ENCODE measurements at regions not wholly inside any gene's neighbourhood (a gene's known extent, or its start where the extent isn't known, plus 50 kb on each side); places are given as distances from the start of the nearest gene placed in this dataset.

DNA sequence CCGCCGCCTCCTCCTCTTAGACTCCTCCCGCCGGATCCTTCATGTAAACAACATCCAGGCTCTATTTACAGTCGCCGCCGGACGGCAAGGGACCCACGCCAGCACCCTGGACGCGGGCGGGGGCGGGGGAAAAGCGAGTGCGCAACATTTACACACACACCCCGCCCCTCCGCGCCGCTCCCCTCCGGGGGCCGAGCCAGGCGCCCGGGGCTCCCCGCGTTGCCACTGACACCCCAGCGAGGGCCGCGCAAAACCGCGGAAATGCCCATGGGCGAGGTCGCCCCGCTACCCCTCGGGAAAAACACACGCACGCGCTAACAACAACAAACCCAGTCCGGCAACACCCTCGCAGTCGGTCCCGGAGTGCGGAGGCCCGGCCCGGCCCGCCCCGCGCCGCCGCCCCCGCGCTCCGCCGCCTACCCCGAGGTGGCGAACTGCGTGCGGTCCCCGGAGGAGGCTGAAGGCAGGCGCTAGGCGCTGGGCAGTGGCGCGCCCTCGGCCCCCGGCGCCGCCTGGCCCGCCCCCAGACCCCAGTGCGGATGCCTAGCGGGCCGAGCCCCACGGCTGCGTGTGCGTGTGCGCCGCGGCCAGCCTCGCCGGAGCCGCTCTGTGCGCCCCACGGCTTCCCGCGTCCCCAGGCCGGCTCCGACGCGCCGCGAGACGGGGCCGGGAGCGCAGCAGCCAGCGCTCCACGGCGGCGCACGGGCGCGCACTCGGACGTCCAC lies 81.1 kb upstream of the AK4 start:
- peak overlapping the region; percentile 55 for H3K4me3 ChIP-seq (replicated peaks; ENCODE audit: low read depth, low read length)
- no peaks in the 10 kb centered on the region for H3K27me3 ChIP-seq (replicated peaks; ENCODE audit: control insufficient read depth, insufficient read depth, low read length)
- DNase-seq (ENCODE audit: extremely low read depth, insufficient read length), result peak; percentile 43
- H3K36me3 ChIP-seq (ENCODE audit: control insufficient read depth, insufficient read depth, low read length), result no peaks in the 10 kb centered on the region
- no peak for TF ChIP-seq CTCF (IDR thresholded peaks at IDR 0.05; ENCODE audit: insufficient read depth, low read length, poor library complexity, severe bottlenecking)

DNA sequence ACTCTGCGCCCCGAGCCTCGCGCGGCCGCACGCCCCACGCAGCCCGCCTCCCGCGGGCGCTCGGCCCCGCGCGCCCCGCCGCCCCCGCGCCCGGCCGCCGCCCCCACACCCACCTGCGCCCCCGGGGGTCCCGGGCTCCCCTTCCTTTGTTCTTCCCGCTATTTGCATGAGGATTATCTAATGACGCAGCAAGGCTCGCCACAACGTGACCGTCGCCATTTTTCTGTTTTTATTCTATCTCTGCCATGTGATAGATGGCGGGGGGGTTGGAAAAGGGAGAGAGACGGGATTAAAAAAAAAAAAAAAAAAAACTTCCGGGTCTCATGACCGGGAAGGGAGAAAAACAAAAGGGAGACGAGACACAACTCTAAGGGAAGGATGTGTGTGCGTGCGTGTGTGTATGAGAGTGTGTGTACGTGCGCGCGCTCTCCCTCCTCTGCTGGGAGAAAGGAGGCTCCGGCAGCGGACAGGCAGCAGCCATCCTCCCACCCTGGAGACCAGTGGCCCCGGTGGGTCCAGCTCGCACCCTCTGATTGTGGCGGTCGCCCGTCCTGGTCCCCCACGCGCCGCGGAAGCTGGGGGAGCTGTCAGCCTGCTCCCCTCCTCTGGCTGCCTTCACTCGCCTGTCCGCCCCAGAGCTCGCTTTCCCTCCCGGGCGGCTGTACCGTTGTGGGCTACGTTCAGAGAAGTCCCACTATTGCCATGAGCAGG lies 80.4 kb upstream of the AK4 start:
- no peak for TF ChIP-seq CTCF (IDR thresholded peaks at IDR 0.05; ENCODE audit: insufficient read depth, low read length, poor library complexity, severe bottlenecking)
- DNase-seq (ENCODE audit: extremely low read depth, insufficient read length), result peak; percentile 46
- no peaks in the 10 kb centered on the region for H3K36me3 ChIP-seq (ENCODE audit: control insufficient read depth, insufficient read depth, low read length)
- peak overlapping the region; percentile 71 for H3K4me3 ChIP-seq (replicated peaks; ENCODE audit: low read depth, low read length)
- H3K27me3 ChIP-seq (replicated peaks; ENCODE audit: control insufficient read depth, insufficient read depth, low read length), result no peaks in the 10 kb centered on the region

GRCh38 chr1:65068202-65069010 lies 79.6 kb upstream of the AK4 start:
- no peak for TF ChIP-seq CTCF (IDR thresholded peaks at IDR 0.05; ENCODE audit: insufficient read depth, low read length, poor library complexity, severe bottlenecking)
- Histone ChIP-seq H3K27me3 (replicated peaks; ENCODE audit: control insufficient read depth, insufficient read depth, low read length) (no peaks in the 10 kb centered on the region; the same call in 1 of the 2 replicates), H3K4me3 (replicated peaks; ENCODE audit: low read depth, low read length) (peak overlapping the region; percentile 71), H3K36me3 (ENCODE audit: control insufficient read depth, insufficient read depth, low read length) (no peaks in the 10 kb centered on the region)
- no peak for DNase-seq (ENCODE audit: extremely low read depth, insufficient read length)

GRCh38 chr1:65069011-65069565 lies 78.9 kb upstream of the AK4 start:
- Histone ChIP-seq H3K36me3 (ENCODE audit: control insufficient read depth, insufficient read depth, low read length) (no peaks in the 10 kb centered on the region), H3K4me3 (replicated peaks; ENCODE audit: low read depth, low read length) (peak overlapping the region; percentile 71), H3K27me3 (replicated peaks; ENCODE audit: control insufficient read depth, insufficient read depth, low read length) (no peaks in the 10 kb centered on the region; the same call in 1 of the 2 replicates)
- TF ChIP-seq CTCF (IDR thresholded peaks at IDR 0.05; ENCODE audit: insufficient read depth, low read length, poor library complexity, severe bottlenecking), result no peak
- no peak for DNase-seq (ENCODE audit: extremely low read depth, insufficient read length)

GRCh38 chr1:65072845-65073244 lies 75.2 kb upstream of the AK4 start:
- Histone ChIP-seq H3K36me3 (ENCODE audit: control insufficient read depth, insufficient read depth, low read length) (no peaks in the 10 kb centered on the region), H3K27me3 (replicated peaks; ENCODE audit: control insufficient read depth, insufficient read depth, low read length) (no peaks in the 10 kb centered on the region; the same call in 1 of the 2 replicates), H3K4me3 (replicated peaks; ENCODE audit: low read depth, low read length) (no peak overlapping the region)
- no peak for TF ChIP-seq CTCF (IDR thresholded peaks at IDR 0.05; ENCODE audit: insufficient read depth, low read length, poor library complexity, severe bottlenecking)
- DNase-seq (ENCODE audit: extremely low read depth, insufficient read length), result no peak

Measured in GM06990 (cell line).